KMS-11 (cell line): ENCODE measurements at regions not wholly inside any gene's neighbourhood (a gene's known extent, or its start where the extent isn't known, plus 50 kb on each side); places are given as distances from the start of the nearest gene placed in this dataset.

ENCODE experiments used
- H2AFZ ChIP-seq: fragments of 200-600 bp; sonication (generic); 2 replicates; pipeline ENCODE4 v1.6.1; 2016; ENCODE audit warnings: antibody characterized with exemption, mixed run types, low read depth
- H3K27ac ChIP-seq: fragments of 200-600 bp; sonication (generic); 2 replicates; pipeline ENCODE4 v1.6.1; 2016; ENCODE audit warnings: mild to moderate bottlenecking, mixed run types
- H3K27me3 ChIP-seq: fragments of 200-600 bp; sonication (generic); 2 replicates; pipeline ENCODE4 v1.6.1; 2017; ENCODE audit warnings: mild to moderate bottlenecking, low read depth, mixed run types, moderate library complexity; ENCODE audit not compliant: insufficient read depth
- H3K36me3 ChIP-seq: fragments of 200-600 bp; sonication (generic); 2 replicates; pipeline ENCODE4 v1.6.1; 2017; ENCODE audit warnings: mild to moderate bottlenecking, mixed run types; ENCODE audit not compliant: insufficient read depth
- H3K4me1 ChIP-seq: fragments of 200-600 bp; sonication (generic); 2 replicates; pipeline ENCODE4 v1.6.1; 2016; ENCODE audit warnings: mild to moderate bottlenecking, low read depth, mixed run types; ENCODE audit not compliant: poor library complexity, severe bottlenecking
- H3K4me2 ChIP-seq: fragments of 200-600 bp; sonication (generic); 2 replicates; pipeline ENCODE4 v1.7.0; 2016; ENCODE audit warnings: mild to moderate bottlenecking, mixed run types
- H3K4me3 ChIP-seq: fragments of 200-600 bp; sonication (generic); IDR thresholded peaks from 2 replicates; pipeline ENCODE4 v1.6.1; 2017; ENCODE audit warnings: low read depth, low read length, mixed read lengths; ENCODE audit not compliant: insufficient read depth
- H3K79me2 ChIP-seq: fragments of 200-600 bp; sonication (generic); 2 replicates; pipeline ENCODE4 v1.6.1; 2016; ENCODE audit warnings: low read depth, mixed run types; ENCODE audit not compliant: insufficient read depth
- H3K9ac ChIP-seq: fragments of 200-600 bp; sonication (generic); 2 replicates; pipeline ENCODE4 v1.6.1; 2016; ENCODE audit warnings: mild to moderate bottlenecking, mixed run types
- H4K20me1 ChIP-seq: fragments of 200-600 bp; sonication (generic); 2 replicates; pipeline ENCODE4 v1.6.1; 2016; ENCODE audit warnings: mild to moderate bottlenecking, mixed run types; ENCODE audit not compliant: insufficient read depth
- CTCF ChIP-seq: fragments of 200-600 bp; sonication (generic); conservative IDR thresholded peaks from 2 replicates; pipeline ENCODE4 v1.6.1; 2017; ENCODE audit warnings: low read depth, mild to moderate bottlenecking, antibody characterized with exemption, low read length, moderate library complexity, mixed read lengths

- H3K27ac ChIP-seq: no peak overlapping the region
- H4K20me1 ChIP-seq: no peaks in the 10 kb centered on the region
- H3K79me2 ChIP-seq: no peaks in the 10 kb centered on the region
- H3K4me3 ChIP-seq: no peak overlapping the region
- H3K36me3 ChIP-seq: no peaks in the 10 kb centered on the region
- TF ChIP-seq CTCF: no peak
- no peak overlapping the region for H3K4me2 ChIP-seq
- H3K27me3 ChIP-seq: no peaks in the 10 kb centered on the region
- H3K4me1 ChIP-seq: no peaks in the 10 kb centered on the region
- H3K9ac ChIP-seq: no peak overlapping the region
- no peak overlapping the region for H2AFZ ChIP-seq
Measured at GRCh38 chr19:28034936-28035335, 1178.0 kb downstream of the UQCRFS1 start.

GRCh38 chr19:28028881-28029444 is 1184.0 kb downstream of the UQCRFS1 start:
- Histone ChIP-seq H3K4me2 (no peak overlapping the region), H3K4me1 (no peaks in the 10 kb centered on the region), H3K27ac (no peak overlapping the region), H4K20me1 (no peaks in the 10 kb centered on the region), H3K36me3 (no peaks in the 10 kb centered on the region), H3K79me2 (no peaks in the 10 kb centered on the region), H3K4me3 (no peak overlapping the region), H3K9ac (no peak overlapping the region), H2AFZ (no peak overlapping the region), H3K27me3 (no peaks in the 10 kb centered on the region)
- TF ChIP-seq CTCF: no peak

- no peaks in the 10 kb centered on the region for H3K27me3 ChIP-seq
- H3K4me1 ChIP-seq: no peaks in the 10 kb centered on the region
- no peak overlapping the region for H2AFZ ChIP-seq
- no peak for TF ChIP-seq CTCF
- H3K27ac ChIP-seq: no peak overlapping the region
- H3K4me3 ChIP-seq: no peak overlapping the region
- H3K9ac ChIP-seq: no peak overlapping the region
- H3K36me3 ChIP-seq: no peaks in the 10 kb centered on the region
- H4K20me1 ChIP-seq: no peaks in the 10 kb centered on the region
- no peaks in the 10 kb centered on the region for H3K79me2 ChIP-seq
- H3K4me2 ChIP-seq: no peak overlapping the region
Measured at GRCh38 chr19:28027116-28027515, 1185.8 kb downstream of the UQCRFS1 start.

GRCh38 chr19:28026636-28027035 is 1186.3 kb downstream of the UQCRFS1 start:
- Histone ChIP-seq H3K4me3 (no peak overlapping the region), H3K4me1 (no peaks in the 10 kb centered on the region), H2AFZ (no peak overlapping the region), H3K27ac (no peak overlapping the region), H3K27me3 (no peaks in the 10 kb centered on the region), H3K36me3 (no peaks in the 10 kb centered on the region), H3K9ac (no peak overlapping the region), H3K4me2 (no peak overlapping the region), H4K20me1 (no peaks in the 10 kb centered on the region), H3K79me2 (no peaks in the 10 kb centered on the region)
- TF ChIP-seq CTCF: no peak
